Right atrium auricular region (tissue), 2 donors: ENCODE measurements at regions not wholly inside any gene's neighbourhood (a gene's known extent, or its start where the extent isn't known, plus 50 kb on each side); places are given as distances from the start of the nearest gene placed in this dataset.

Experiments used
- DNase-seq: peaks from one replicate; pipeline ENCODE4 v3.0.0-alpha.2; 2019; ENCODE audit warnings: low spot score
- H3K27ac ChIP-seq, 2 donors: fragments of 200-600 bp; sonication (generic); 1 replicate in 1 of 2; 2 replicates in 1 of 2; pipeline ENCODE4 v1.5.1; 2016 to 2019
- H3K27me3 ChIP-seq, 2 donors: fragments of 200-600 bp; sonication (generic); one replicate each; pipeline versions ENCODE4 v1.5.1 to v1.6.0; 2017 to 2019
- H3K36me3 ChIP-seq: fragments of 200-600 bp; sonication (generic); one replicate; pipeline ENCODE4 v1.5.1; 2016
- H3K4me1 ChIP-seq, 2 donors: fragments of 200-600 bp; sonication (generic); one replicate each; pipeline versions ENCODE4 v1.5.1 to v1.6.0; 2017 to 2019
- H3K4me3 ChIP-seq, 2 donors: fragments of 200-600 bp; sonication (generic); 1 replicate in 1 of 2; 2 replicates in 1 of 2; pipeline ENCODE4 v1.5.1; 2017 to 2019; ENCODE audit warnings: mild to moderate bottlenecking in 1 of 2, moderate library complexity in 1 of 2
- H3K9me3 ChIP-seq, 2 donors: fragments of 200-600 bp; sonication (generic); one replicate each; pipeline ENCODE4 v1.5.1; 2019
- TF ChIP-seq, protein P1 (sequence below), 2 donors: fragments of 200-600 bp; sonication (generic); IDR thresholded peaks; one replicate each; pipeline ENCODE4 v1.5.1; 2019; ENCODE audit warnings: antibody characterized with exemption in 2 of 2

GRCh38 chr2:150812664-150813367 lies 325.3 kb upstream of the RND3 start:
- no peak overlapping the region for H3K4me3 ChIP-seq
- no peak overlapping the region for H3K27ac ChIP-seq
- TF ChIP-seq, protein P1, sequence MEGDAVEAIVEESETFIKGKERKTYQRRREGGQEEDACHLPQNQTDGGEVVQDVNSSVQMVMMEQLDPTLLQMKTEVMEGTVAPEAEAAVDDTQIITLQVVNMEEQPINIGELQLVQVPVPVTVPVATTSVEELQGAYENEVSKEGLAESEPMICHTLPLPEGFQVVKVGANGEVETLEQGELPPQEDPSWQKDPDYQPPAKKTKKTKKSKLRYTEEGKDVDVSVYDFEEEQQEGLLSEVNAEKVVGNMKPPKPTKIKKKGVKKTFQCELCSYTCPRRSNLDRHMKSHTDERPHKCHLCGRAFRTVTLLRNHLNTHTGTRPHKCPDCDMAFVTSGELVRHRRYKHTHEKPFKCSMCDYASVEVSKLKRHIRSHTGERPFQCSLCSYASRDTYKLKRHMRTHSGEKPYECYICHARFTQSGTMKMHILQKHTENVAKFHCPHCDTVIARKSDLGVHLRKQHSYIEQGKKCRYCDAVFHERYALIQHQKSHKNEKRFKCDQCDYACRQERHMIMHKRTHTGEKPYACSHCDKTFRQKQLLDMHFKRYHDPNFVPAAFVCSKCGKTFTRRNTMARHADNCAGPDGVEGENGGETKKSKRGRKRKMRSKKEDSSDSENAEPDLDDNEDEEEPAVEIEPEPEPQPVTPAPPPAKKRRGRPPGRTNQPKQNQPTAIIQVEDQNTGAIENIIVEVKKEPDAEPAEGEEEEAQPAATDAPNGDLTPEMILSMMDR (IDR thresholded peaks at IDR 0.05): no peak
- H3K9me3 ChIP-seq: no peaks in the 10 kb centered on the region
- no peaks in the 10 kb centered on the region for H3K4me1 ChIP-seq
- no peaks in the 10 kb centered on the region for H3K27me3 ChIP-seq
- H3K36me3 ChIP-seq: no peaks in the 10 kb centered on the region
- no peak for DNase-seq

GRCh38 chr2:150812066-150812465 lies 324.6 kb upstream of the RND3 start:
- Histone ChIP-seq H3K4me3 (no peak overlapping the region), H3K36me3 (no peaks in the 10 kb centered on the region), H3K9me3 (no peaks in the 10 kb centered on the region), H3K4me1 (no peaks in the 10 kb centered on the region), H3K27ac (no peak overlapping the region), H3K27me3 (no peaks in the 10 kb centered on the region)
- no peak for DNase-seq
- TF ChIP-seq, protein P1 (IDR thresholded peaks at IDR 0.05): no peak

DNA sequence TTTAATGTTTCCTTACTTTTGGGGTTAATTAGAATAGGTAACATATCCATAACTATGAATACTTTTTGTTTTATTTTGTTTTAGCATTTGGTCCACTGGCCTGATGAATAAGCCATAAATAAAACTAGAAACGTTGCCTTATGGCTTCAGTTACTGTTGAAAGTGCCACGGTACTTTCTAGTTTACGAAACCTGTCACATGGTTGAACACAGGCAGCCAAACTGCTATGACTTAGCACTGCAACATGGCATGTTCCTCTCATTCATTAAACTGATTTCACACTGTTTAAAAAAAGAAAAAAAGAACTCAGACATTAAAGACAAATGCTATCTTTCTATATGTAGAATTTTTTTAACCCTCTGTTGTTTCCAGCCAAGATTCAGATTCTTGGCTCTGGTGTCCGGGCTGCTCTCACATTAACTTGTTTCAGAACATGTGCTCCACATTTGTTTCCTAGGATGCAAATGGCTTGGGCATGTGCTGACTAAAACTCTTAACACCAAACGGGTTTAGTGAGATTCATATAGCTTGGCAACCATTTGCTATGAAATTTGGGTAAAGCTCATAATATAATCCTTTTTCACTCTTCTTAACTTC lies 323.9 kb upstream of the RND3 start:
- no peak overlapping the region for H3K4me3 ChIP-seq
- no peaks in the 10 kb centered on the region for H3K27me3 ChIP-seq
- H3K4me1 ChIP-seq: no peaks in the 10 kb centered on the region
- H3K36me3 ChIP-seq: no peaks in the 10 kb centered on the region
- DNase-seq: no peak
- TF ChIP-seq, protein P1 (IDR thresholded peaks at IDR 0.05): no peak
- no peak overlapping the region for H3K27ac ChIP-seq
- no peaks in the 10 kb centered on the region for H3K9me3 ChIP-seq

DNA sequence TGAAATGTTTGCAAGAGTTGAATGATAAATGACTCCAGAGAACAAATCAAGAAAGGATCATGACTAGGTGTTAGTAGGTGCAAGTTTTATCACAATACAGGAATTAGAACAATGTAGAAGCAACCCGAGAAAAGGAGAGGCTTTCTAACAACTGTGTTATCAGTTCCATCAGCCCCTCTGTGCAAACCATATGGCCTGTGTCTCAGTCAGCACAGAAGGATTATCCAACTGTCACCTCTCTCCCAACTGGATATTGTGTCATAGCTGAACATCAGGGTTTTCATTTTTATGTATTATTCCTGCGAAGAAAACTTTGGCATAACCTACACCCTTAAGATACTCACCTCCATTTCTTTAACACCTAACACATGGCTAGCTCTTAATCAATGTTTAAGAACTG lies 321.6 kb upstream of the RND3 start:
- H3K9me3 ChIP-seq: no peaks in the 10 kb centered on the region
- H3K36me3 ChIP-seq: no peaks in the 10 kb centered on the region
- H3K4me3 ChIP-seq: no peak overlapping the region
- H3K27ac ChIP-seq: no peak overlapping the region
- H3K4me1 ChIP-seq: no peaks in the 10 kb centered on the region
- H3K27me3 ChIP-seq: no peaks in the 10 kb centered on the region
- DNase-seq: no peak
- TF ChIP-seq, protein P1 (IDR thresholded peaks at IDR 0.05): no peak

- DNase-seq: no peak
- H3K36me3 ChIP-seq: no peaks in the 10 kb centered on the region
- H3K27ac ChIP-seq: no peak overlapping the region
- TF ChIP-seq, protein P1 (IDR thresholded peaks at IDR 0.05): no peak
- no peaks in the 10 kb centered on the region for H3K9me3 ChIP-seq
- H3K27me3 ChIP-seq: no peaks in the 10 kb centered on the region
- H3K4me1 ChIP-seq: no peaks in the 10 kb centered on the region
- no peak overlapping the region for H3K4me3 ChIP-seq
Measured at GRCh38 chr2:150806336-150806735, 318.9 kb upstream of the RND3 start.
